NCI-H1048 (cell line): ENCODE measurements at regions not wholly inside any gene's neighbourhood (a gene's known extent, or its start where the extent isn't known, plus 50 kb on each side); places are given as distances from the start of the nearest gene placed in this dataset.
"Not testable (repeated sequence)": the region's sequence is repeated elsewhere in the genome, so short reads cannot be mapped to it uniquely, and the experiment has no call there.

ENCODE experiments used
- DNase-seq: peaks from one replicate; lab custom pipeline; 2025; lab: John Stamatoyannopoulos, UW

DNA sequence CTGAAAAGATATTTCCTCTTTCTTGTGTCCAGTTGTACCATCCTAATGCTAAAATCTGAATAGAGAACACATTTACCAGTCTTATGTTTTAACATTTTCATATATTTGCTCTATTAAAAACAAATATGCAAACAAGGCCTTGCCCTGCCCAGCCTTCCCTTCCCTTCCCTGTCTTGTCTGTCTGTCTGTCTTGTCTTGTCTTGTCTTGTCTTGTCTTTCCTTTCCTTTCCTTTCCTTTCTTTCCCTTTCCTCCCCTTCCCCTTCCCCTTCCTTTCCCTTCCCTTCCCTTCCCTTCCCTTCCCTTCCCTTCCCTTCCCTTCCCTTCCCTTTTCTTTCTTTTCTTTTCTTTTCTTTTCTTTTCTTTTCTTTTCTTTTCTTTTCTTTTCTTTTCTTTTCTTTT is 1103.5 kb downstream of the STIM2 start:
- no peak for DNase-seq

- DNase-seq: no peak
Observed at GRCh38 chr4:27966664-27967063, 1106.0 kb downstream of the STIM2 start.

- DNase-seq: no peak
Observed at GRCh38 chr4:27973056-27973455, 1112.4 kb downstream of the STIM2 start.

DNA sequence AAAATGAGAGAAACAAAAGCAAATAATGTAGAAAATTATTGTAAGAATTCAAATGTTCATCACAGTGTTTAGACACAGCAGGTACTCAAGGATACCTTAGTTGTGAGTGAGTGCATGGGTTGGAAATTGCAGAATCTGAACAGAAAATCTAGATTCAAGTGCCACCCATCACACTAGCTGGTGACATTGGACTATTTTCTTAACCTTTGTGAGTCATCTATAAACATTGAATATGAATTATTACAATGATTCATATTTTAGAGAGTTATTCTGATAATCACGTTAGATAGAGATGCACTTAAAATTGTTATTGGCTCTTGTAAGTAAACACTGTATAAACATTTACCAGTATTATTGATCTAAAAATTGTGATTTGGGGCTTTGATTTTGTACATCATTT is 1113.1 kb downstream of the STIM2 start:
- no peak for DNase-seq

DNA sequence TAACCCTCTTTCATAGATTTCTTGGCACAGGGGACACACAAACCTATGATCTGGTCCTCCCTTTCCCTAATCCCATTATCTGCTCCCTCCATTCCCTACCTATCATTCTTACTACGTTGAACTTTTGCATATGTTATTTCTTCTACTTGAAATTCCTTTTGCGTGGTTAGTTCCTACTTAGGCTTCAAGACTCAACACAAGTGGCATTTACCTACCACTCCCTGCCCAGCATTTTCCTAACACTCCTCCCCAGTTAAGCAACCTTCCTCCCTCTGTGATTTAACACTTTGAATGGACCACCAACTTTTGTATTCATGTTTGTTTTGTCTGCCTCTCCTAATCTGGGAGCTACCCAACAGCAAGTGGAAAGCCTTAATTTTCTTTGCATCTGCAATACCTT is 1113.7 kb downstream of the STIM2 start:
- DNase-seq: no peak

- DNase-seq: not testable (repeated sequence)
Observed at GRCh38 chr4:27974881-27975280, 1114.2 kb downstream of the STIM2 start.

DNA sequence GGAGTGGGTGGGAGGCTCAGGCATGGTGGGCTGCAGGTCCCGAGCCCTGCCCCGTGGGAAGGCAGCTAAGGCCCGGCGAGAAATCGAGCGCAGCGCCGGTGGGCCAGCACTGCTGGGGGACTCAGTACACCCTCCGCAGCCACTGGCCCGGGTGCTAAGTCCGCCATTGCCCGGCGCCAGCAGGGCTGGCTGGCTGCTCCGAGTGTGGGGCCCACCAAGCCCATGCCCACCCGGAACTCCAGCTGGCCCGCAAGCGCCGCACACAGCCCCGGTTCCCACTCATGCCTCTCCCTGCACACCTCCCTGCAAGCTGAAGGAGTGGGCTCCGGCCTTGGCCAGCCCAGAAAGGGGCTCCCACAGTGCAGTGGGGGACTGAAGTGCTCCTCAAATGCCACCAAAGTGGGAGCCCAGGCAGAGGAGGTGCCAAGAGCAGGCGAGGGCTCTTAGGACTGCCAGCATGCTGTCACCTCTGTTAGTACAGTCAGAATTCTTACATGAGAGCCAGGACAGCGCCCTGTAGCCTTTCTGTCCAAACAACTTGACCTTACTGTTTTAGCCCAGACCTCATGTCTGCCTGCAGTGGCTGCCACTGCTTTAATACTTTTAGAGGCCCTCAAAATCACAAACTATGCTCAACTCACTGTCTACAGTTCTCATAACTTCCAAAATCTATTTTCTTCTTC is 1117.9 kb downstream of the STIM2 start:
- DNase-seq: not testable (repeated sequence)

GRCh38 chr4:27985522-27985921 is 1124.9 kb downstream of the STIM2 start:
- DNase-seq: no peak

DNA sequence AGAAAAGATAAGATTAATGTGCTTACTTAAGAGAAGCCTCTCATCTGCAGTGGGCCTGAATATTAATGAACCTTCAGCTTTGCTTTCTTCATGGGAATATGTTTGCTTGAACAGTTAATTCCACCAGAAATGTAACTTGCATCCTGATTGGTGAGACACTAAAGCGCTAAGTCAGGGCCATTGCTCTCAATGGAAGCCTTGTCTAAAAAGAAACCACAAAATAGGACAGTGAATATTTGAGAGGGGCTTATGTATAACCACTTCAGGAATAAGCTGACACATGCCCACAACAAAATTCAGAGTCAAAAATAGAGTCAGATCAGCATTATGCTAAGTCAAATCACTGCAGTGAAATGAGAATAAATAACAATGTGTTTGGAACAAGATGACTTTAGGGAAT is 1125.8 kb downstream of the STIM2 start:
- DNase-seq: no peak

DNA sequence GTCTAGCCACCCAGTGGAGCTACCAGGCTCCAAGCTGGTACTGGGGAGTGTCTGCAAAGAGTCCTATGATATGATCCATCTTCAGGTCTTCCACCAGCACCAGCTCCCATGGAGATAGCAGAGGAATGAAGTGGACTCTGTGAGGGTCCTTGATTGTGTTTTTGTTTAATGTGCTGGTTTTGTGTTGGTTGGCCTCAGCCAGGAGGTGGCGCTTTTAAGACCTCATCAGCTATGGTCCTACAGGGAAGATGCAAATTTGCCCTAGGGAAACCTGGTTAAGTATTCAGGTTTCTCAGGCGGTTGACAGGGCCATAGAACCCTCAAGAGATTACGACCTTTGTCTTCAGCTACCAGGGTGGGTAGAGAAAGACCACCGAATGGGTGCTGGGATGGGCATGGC is 1141.1 kb downstream of the STIM2 start:
- DNase-seq: no peak

DNA sequence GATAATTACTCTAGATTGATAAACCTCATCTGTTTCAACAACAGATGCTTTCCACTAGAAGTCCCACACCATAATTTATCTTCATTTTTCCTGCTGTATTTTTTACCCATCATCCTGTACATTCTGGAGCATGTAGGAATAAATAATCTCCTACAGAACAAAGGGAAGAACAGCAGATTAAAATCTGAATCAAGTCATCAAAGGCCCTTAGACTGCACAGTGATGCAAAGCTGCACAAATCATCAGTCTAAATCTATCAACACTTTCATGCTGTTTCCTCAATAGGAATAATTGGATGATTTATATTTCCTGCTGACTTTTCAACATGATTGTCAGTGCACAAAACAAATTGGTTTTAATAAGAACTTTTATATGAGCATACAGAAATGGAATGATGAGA is 1143.9 kb downstream of the STIM2 start:
- DNase-seq: no peak

DNA sequence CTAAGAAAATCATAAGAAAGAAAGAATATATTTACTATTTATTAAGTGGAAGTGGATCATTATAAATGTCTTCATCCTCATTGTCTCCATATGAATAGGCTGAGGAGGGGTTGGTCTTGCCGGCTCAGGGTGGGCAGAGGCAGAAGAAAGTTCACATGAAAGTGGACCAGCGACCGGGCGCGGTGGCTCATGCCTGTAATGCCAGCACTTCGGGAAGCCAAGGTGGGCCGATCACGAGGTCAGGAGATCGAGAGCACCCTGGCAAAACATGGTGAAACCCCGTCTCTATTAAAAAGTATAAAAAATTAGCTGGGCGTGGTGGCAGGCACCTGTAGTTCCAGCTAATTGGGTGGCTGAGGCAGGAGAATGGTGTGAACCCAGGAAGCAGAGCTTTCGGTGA is 1145.4 kb downstream of the STIM2 start:
- no peak for DNase-seq

DNA sequence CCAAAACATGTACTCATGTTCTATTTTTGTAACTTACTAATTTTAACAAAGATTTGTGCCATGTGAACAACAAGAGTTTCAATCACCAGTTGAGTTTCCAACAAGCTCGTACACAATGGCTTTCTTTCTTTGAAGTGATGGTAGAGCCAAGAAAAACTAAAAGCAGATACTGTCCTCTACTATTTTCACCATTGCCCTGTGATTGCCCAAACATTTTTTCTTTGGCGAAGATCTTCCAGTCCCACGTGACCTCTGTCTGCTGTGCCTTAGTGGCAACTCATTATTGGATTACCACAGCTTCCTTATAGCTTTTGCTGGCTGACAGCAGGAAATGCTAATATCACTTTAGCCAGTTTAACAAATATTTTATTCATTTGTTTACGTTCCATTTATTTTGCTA is 1147.1 kb downstream of the STIM2 start:
- no peak for DNase-seq

DNA sequence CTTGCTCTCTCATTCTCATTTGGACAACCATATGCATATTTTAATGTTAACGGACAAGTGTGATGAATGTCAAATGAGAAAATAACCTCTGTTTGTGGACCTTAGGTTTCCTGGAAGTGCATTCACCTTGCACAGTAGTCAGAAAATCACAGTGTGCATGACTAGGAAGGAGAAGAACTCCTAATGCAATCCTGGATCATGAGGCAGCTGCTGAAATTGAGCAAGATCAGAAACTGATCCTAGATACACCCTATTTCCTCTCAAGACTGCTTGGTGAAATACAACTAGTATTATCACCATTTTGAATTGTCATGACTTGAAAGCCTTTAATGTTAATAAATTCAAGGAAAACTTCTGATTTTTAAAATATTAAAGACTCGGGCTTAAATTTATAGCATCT is 1148.9 kb downstream of the STIM2 start:
- no peak for DNase-seq

GRCh38 chr4:28010577-28011240 is 1150.1 kb downstream of the STIM2 start:
- no peak for DNase-seq

DNA sequence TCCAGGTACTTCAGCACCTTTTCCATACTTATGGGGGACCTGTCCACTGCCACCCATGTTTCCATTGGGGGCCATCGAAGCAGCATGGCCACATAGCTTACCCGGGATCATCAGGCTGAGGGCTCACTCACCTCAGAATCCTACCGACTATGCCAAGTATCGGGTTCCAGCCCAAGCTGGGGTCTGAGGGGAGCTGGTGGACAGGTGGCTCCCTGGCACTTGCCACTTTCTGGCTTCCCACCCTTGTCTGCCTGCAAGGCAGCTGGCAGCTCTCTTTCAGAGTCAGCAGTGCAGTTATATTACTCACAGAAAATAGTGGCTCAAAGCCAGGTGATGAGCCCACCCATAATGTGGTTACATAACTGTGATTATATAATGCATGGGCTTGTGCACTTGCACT is 1153.8 kb downstream of the STIM2 start:
- no peak for DNase-seq

DNA sequence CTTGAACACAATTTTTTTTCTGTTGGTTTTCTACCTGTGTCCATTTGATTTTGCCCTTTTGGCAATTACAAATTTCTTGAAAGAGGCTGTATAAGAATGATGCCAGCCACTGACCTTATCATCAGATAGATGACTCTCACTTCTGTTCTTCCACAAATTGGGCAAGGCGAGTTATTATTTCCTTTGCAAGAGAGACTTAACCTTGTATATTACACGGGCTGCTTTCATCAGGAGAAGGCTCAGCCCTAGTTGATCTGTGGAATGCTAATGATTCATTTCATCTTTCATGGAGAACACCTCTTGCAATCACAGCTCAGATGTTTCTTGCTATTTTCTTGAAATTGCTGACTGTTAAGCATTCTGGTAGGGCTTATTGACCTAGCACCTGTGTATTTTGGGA is 1155.4 kb downstream of the STIM2 start:
- DNase-seq: no peak

DNA sequence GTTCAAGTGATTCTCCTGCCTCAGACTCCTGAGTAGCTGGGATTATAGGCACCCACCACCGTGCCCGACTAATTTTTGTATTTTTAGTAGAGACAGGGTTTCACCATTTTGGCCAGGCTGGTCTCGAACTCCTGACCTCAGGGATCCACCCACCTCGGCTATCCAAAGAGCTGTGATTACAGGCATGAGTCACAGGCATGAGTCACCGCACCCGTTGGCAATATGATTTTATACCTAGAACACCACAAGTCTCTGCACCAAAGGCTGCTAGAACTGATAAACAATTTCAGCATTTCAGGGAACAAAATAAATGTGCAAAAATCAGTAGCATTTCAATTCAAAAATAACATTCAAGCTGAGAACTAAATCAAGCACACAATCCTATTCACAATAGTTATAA is 1177.6 kb downstream of the STIM2 start:
- not testable (repeated sequence) for DNase-seq

GRCh38 chr4:28062562-28062961 is 1201.9 kb downstream of the STIM2 start:
- DNase-seq: no peak

DNA sequence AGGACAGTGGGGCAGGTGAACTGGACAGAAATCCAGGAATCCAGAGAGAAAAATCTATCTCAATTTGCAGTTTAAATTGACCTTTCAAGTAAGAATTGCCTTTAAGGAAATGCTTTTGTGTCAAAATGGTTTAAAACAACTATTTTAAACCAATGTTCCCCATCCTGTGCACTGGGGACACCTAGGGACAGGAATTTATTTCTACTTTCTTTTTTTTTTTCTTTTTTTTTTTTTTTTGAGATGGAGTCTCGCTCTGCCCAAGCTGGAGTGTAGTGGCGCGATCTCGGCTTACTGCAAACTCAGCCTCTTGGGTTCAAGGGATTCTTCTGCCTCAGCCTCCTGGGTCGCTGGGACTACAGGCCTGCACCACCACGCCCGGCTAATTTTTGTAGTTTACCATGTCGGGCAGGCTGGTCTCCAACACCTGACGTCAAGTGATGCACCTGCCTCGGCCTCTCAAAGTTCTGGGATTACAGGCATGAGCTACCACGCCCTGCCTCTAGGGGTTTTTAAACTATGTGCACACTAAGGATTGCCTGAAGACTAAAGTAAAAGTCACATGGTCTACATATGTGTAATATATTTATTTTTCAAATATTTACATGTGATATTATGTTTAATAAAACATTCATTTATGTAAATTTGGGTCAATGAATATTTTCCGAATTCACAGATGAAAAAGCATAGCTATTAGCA is 1213.4 kb downstream of the STIM2 start:
- DNase-seq: no peak

DNA sequence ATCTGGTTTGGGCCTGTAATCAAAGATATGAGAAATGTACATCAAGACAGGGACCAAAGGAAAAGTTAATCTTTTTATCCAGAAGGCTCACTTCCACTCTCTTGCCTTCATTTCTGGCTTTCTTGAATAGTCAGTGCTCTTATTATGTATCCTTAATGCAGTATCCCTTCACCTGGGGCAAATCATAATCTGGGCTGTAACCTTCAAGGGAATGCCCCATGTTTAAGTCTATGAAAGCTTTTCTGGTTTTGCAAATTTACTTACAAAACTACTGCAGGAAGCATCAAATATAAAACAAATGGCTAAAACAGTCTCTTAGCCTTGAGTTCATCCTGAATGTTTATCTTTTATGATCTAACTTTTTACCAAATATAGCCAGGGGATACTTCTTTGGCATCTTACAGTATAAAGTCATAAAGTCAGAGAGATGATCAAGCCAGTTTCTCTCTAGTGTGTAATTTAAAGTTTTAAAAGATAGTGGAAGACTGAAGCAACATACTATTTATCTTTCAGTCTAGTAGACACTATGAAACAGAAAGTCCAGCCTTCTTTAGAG is 1214.8 kb downstream of the STIM2 start:
- DNase-seq: no peak

- DNase-seq: not testable (repeated sequence)
Observed at GRCh38 chr4:28077203-28077602, 1216.6 kb downstream of the STIM2 start.
